BLaER1 (cell line): ENCODE measurements at regions not wholly inside any gene's neighbourhood (a gene's known extent, or its start where the extent isn't known, plus 50 kb on each side); places are given as distances from the start of the nearest gene placed in this dataset.

ENCODE experiments used
- H3K27ac ChIP-seq: shearing (Covaris generic); formaldehyde crosslinking; 2 replicates; pipeline ENCODE4 v1.8.1; 2022
- H3K27me3 ChIP-seq: shearing (Covaris generic); formaldehyde crosslinking; 2 replicates; pipeline ENCODE4 v1.8.1; 2022
- H3K36me3 ChIP-seq: shearing (Covaris generic); formaldehyde crosslinking; 2 replicates; pipeline ENCODE4 v1.8.1; 2022
- H3K4me1 ChIP-seq: shearing (Covaris generic); formaldehyde crosslinking; 2 replicates; pipeline ENCODE4 v1.8.1; 2022
- H3K4me2 ChIP-seq: shearing (Covaris generic); formaldehyde crosslinking; 2 replicates; pipeline ENCODE4 v1.8.1; 2022
- H3K4me3 ChIP-seq: shearing (Covaris generic); formaldehyde crosslinking; 2 replicates; pipeline ENCODE4 v1.8.1; 2022
- H3K9ac ChIP-seq: shearing (Covaris generic); formaldehyde crosslinking; 2 replicates; pipeline ENCODE4 v1.8.1; 2022
- H3K9me3 ChIP-seq: shearing (Covaris generic); formaldehyde crosslinking; 2 replicates; pipeline ENCODE4 v1.8.1; 2022
- H4K20me1 ChIP-seq: shearing (Covaris generic); formaldehyde crosslinking; 2 replicates; pipeline ENCODE4 v1.8.1; 2022
- Cebpa-rat ChIP-seq: shearing (Covaris generic); IDR thresholded peaks from 2 replicates; pipeline ENCODE4 v1.8.1; 2022

GRCh38 chrX:40473460-40474204 is 107.1 kb upstream of the ATP6AP2 start:
- Histone ChIP-seq H3K4me2 (peak overlapping the region; percentile 89), H3K9ac (peak overlapping the region; percentile 15; the same call in 1 of the 2 replicates), H3K4me3 (0 out of 2 replicates have a peak overlapping the region, but pooled peaks have one; percentile 11), H3K27me3 (no peaks in the 10 kb centered on the region), H3K36me3 (no peaks in the 10 kb centered on the region), H4K20me1 (no peaks in the 10 kb centered on the region), H3K27ac (no peak overlapping the region), H3K9me3 (no peaks in the 10 kb centered on the region), H3K4me1 (peaks cover 56% of the 10 kb centered on the region)
- no peak for TF ChIP-seq Cebpa-rat

- TF ChIP-seq Cebpa-rat, result no peak
- no peaks in the 10 kb centered on the region for H3K27me3 ChIP-seq
- H3K9me3 ChIP-seq, result no peaks in the 10 kb centered on the region
- no peak overlapping the region for H3K27ac ChIP-seq
- H3K9ac ChIP-seq, result no peak overlapping the region
- H4K20me1 ChIP-seq, result no peaks in the 10 kb centered on the region
- peaks cover 58% of the 10 kb centered on the region for H3K4me1 ChIP-seq
- peak overlapping the region; percentile 89 for H3K4me2 ChIP-seq
- no peak overlapping the region for H3K4me3 ChIP-seq
- H3K36me3 ChIP-seq, result no peaks in the 10 kb centered on the region
Observed at GRCh38 chrX:40471965-40472648, 108.7 kb upstream of the ATP6AP2 start.

DNA sequence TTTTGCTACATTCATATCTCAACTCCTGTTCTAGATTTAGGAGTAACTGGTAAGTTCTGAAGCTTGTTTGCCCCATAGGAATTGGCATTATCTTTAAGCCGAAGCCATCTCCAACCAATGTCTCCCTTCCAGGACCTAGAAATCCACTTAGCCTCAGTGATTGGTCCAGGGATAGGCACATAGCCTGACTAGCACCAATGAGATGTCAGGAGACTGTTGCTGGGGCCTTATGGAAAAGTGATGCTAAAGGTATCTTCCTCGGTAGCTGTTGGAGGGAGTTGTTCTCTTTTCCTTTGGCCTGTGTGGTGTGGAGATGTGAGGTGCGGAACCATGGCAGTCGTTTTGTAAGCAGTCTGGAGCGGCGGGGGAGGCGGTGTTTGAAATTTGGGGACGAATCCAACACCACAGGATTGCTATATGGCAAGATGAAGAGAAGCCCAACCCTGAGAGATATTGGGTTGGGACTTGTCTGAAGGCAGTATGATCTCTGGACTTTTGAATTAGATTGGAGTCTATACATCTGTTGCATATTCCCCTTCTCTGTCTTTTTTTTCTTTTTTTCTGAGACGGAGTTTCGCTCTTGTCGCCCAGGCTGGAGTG is 109.8 kb upstream of the ATP6AP2 start:
- H3K36me3 ChIP-seq, result no peaks in the 10 kb centered on the region
- TF ChIP-seq Cebpa-rat, result no peak
- no peak overlapping the region for H3K4me3 ChIP-seq
- no peaks in the 10 kb centered on the region for H3K9me3 ChIP-seq
- H3K4me1 ChIP-seq, result peaks cover 69% of the 10 kb centered on the region
- no peaks in the 10 kb centered on the region for H3K27me3 ChIP-seq
- H3K9ac ChIP-seq, result no peak overlapping the region
- no peak overlapping the region for H3K4me2 ChIP-seq
- H4K20me1 ChIP-seq, result no peaks in the 10 kb centered on the region
- H3K27ac ChIP-seq, result no peak overlapping the region

DNA sequence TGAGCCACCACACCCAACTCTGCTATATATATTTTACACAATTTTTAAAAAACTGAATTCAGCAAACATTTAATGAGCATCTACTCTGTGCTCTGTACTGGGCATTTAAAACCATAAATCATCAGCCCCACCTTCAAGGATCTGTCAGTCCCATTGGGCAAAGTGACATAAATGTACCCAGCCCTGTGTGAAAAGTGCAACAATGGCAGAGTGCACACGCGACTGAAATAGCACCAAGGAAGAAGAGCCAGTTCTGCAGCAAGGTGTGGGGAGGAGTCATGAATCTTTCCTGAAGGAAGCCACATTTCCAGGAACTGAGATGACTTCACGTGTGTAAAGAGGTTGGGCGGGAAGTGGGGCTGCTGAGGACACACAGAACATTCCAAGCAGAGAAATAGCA is 111.5 kb upstream of the ATP6AP2 start:
- H3K27me3 ChIP-seq, result 0 out of 2 replicates have a peak, but pooled peaks cover 3% of the 10 kb centered on the region
- no peak overlapping the region for H3K4me3 ChIP-seq
- no peak overlapping the region for H3K27ac ChIP-seq
- H3K9me3 ChIP-seq, result no peaks in the 10 kb centered on the region
- no peak overlapping the region for H3K9ac ChIP-seq
- no peaks in the 10 kb centered on the region for H3K36me3 ChIP-seq
- no peak for TF ChIP-seq Cebpa-rat
- H4K20me1 ChIP-seq, result no peaks in the 10 kb centered on the region
- H3K4me2 ChIP-seq, result no peak overlapping the region
- H3K4me1 ChIP-seq, result peaks cover 71% of the 10 kb centered on the region

DNA sequence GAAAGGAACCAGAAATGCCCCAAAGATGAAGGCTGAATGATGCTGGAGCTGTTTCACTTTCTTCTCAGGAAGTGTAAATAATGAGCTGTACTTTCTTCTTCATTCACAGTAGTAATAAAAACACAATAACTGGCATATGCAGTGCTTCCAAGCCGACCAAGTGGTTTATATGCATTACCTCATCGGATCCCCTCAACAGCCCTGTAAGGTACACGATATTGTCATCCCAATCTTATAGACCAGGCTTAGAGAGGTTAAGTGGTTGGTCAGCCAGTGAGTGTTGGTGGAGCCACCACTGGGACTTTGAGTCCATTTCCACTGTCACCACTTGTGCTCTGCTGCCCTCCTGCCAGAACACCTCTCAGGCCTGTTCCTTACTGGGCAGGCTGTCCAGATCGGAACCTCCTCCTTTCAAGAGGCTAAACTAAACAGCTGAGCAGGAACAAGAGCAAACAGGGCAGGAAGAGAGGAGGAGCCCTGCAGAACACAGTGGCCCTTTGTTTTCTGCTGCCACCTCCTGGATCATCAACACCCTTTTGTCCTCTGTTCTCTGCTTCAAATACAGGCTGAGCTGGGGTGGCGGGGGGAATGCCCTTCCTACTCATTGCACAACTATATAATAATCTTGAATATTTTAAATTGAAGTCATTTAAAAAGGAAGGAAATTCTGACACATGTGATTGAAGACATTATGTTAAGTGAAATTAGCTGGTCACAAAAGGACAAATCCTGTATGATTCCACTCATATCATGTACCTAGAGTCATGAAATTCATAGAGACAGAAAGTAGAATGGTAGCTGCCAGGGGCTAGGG is 112.5 kb upstream of the ATP6AP2 start:
- H3K4me2 ChIP-seq, result peak overlapping the region; percentile 36
- 0 out of 2 replicates have a peak, but pooled peaks cover 3% of the 10 kb centered on the region for H3K27me3 ChIP-seq
- no peaks in the 10 kb centered on the region for H3K9me3 ChIP-seq
- no peak overlapping the region for H3K27ac ChIP-seq
- H3K4me1 ChIP-seq, result peaks cover 62% of the 10 kb centered on the region
- no peak overlapping the region for H3K4me3 ChIP-seq
- H3K9ac ChIP-seq, result no peak overlapping the region
- no peak for TF ChIP-seq Cebpa-rat
- H4K20me1 ChIP-seq, result no peaks in the 10 kb centered on the region
- no peaks in the 10 kb centered on the region for H3K36me3 ChIP-seq

- no peaks in the 10 kb centered on the region for H3K9me3 ChIP-seq
- no peaks in the 10 kb centered on the region for H3K36me3 ChIP-seq
- peak overlapping the region; percentile 36; the same call in 1 of the 2 replicates for H3K4me2 ChIP-seq
- no peak overlapping the region for H3K27ac ChIP-seq
- H4K20me1 ChIP-seq, result no peaks in the 10 kb centered on the region
- H3K4me3 ChIP-seq, result no peak overlapping the region
- 0 out of 2 replicates have a peak, but pooled peaks cover 3% of the 10 kb centered on the region for H3K27me3 ChIP-seq
- peaks cover 54% of the 10 kb centered on the region for H3K4me1 ChIP-seq
- TF ChIP-seq Cebpa-rat, result no peak
- H3K9ac ChIP-seq, result no peak overlapping the region
Observed at GRCh38 chrX:40467454-40467853, 113.3 kb upstream of the ATP6AP2 start.

DNA sequence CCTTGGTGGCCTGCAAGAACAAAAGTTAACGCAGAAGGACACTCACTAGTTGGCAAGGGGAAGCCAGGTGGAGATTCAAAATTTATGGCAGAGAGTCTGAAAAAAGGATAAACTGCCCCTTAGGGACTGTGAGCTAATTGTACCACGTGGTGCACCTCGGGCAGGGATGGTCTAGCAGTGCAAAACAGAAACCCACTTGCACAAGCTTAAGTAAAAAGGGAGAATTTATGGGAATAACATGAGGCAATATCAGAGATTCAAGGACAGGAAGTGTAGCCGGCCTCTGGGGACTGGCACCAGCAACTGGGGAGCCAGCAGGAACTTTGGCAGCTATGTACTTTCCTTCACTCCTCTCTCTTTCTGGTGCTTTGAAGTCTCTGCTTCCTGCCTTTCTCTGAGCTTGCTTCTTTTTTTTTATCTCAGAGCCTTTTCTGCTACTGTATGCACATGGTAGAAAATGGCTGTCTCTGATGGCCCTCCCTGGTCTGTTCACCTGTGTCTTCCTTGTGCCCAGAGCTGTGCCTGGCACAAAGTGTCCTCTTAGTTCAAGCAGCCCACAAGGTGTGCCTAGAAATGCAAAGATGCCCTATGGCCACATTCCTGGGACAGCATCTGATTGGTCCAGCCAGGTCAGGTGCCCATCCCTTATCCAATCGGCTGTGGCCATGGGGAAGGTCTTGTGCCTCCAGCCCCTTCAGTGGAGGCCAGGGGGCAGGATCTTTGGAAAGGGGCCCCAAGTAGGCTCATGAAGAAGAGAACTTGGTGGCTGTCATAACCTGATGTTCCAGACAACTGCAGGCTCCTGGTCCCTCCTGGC is 114.8 kb upstream of the ATP6AP2 start:
- no peaks in the 10 kb centered on the region for H3K9me3 ChIP-seq
- H3K4me1 ChIP-seq, result peaks cover 52% of the 10 kb centered on the region
- no peak overlapping the region for H3K4me3 ChIP-seq
- H3K27me3 ChIP-seq, result 0 out of 2 replicates have a peak, but pooled peaks cover 3% of the 10 kb centered on the region
- no peaks in the 10 kb centered on the region for H3K36me3 ChIP-seq
- no peak for TF ChIP-seq Cebpa-rat
- H3K4me2 ChIP-seq, result peak overlapping the region; percentile 66
- no peaks in the 10 kb centered on the region for H4K20me1 ChIP-seq
- no peak overlapping the region for H3K27ac ChIP-seq
- no peak overlapping the region for H3K9ac ChIP-seq

GRCh38 chrX:40462795-40463194 is 118.0 kb upstream of the ATP6AP2 start:
- H3K4me3 ChIP-seq, result no peak overlapping the region
- no peaks in the 10 kb centered on the region for H4K20me1 ChIP-seq
- no peak for TF ChIP-seq Cebpa-rat
- no peaks in the 10 kb centered on the region for H3K36me3 ChIP-seq
- peaks cover 46% of the 10 kb centered on the region for H3K4me1 ChIP-seq
- H3K4me2 ChIP-seq, result no peak overlapping the region
- no peaks in the 10 kb centered on the region for H3K9me3 ChIP-seq
- H3K27ac ChIP-seq, result no peak overlapping the region
- H3K27me3 ChIP-seq, result 0 out of 2 replicates have a peak, but pooled peaks cover 3% of the 10 kb centered on the region
- H3K9ac ChIP-seq, result no peak overlapping the region

DNA sequence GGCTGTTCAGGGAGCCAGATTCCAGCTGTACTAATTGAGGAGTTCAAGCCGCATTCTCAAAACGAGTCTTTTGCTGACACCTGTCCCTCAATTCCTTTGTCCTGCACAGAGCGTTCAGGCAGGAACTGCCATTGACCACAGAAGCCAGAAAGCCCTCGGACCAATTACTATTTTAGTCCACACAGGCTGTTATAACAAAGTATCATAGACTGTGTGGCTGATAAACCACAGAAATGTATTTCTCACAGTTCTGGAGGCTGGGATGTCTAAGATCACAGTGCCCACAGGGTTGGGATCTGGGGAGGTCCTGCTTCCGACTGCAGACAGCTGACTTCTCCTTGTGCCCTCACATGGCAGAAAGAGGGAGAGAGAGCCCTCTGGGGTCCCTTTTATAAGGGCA is 119.8 kb upstream of the ATP6AP2 start:
- Histone ChIP-seq H3K9me3 (0 out of 2 replicates have a peak, but pooled peaks cover 4% of the 10 kb centered on the region), H3K27me3 (0 out of 2 replicates have a peak, but pooled peaks cover 3% of the 10 kb centered on the region), H4K20me1 (no peaks in the 10 kb centered on the region), H3K4me1 (peaks cover 32% of the 10 kb centered on the region), H3K36me3 (no peaks in the 10 kb centered on the region), H3K4me2 (peak overlapping the region; percentile 58), H3K27ac (no peak overlapping the region), H3K4me3 (no peak overlapping the region), H3K9ac (no peak overlapping the region)
- no peak for TF ChIP-seq Cebpa-rat
